ENCODE measurements at regions not wholly inside any gene's neighbourhood (a gene's known extent, or its start where the extent isn't known, plus 50 kb on each side); places are given as distances from the start of the nearest gene placed in this dataset.

DNA sequence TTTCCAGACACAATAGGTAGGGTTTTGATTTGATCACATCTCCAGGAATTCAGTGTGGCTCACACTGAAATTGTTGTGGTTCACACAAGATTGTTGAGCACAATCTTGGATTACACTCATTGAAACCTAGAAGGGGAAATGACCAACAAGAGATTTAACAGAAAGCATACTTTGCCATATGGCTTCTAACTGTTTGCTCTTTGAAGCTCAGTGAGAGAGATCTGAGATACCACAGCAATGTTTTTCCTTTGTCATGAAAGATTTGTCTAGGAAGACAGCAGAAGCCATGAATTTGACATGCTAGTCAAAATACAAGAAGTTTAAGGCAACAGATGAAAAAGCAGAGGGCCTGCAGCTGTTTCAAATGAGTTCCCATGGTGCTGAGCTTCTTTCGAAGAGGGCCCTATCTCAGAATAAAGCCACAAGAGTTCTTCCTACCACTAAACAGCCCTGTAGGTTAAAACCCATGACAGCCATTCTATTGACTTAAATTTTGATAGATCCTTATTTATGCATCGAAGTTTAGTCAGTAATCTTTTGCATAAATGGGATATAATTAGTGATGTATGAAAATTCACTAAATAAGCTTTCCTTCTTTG lies 650.4 kb downstream of the LTN1 start:
- Histone ChIP-seq H3K27ac (ENCODE audit: insufficient read depth, low read depth, low read length) (no peak overlapping the region), H4K20me1 (replicated peaks; ENCODE audit: control insufficient read depth, extremely low read depth, insufficient read depth, low read length) (no peaks in the 10 kb centered on the region), H3K4me2 (ENCODE audit: insufficient read depth, low read length) (no peak overlapping the region), H3K27me3 (ENCODE audit: control insufficient read depth in 2 of 2, insufficient read depth in 2 of 2, low read length in 2 of 2) (no peaks in the 10 kb centered on the region), H3K9me1 (replicated peaks; ENCODE audit: control insufficient read depth, extremely low read depth, insufficient read depth, low read length) (no peaks in the 10 kb centered on the region), H3K9ac (replicated peaks; ENCODE audit: extremely low read depth, insufficient read depth, low read length) (no peak overlapping the region), H3K36me3 (ENCODE audit: control insufficient read depth in 2 of 2, extremely low read depth in 1 of 2, insufficient read depth in 2 of 2, low read length in 2 of 2) (no peaks in the 10 kb centered on the region), H3K79me2 (ENCODE audit: control insufficient read depth, insufficient read depth, low read length) (no peaks in the 10 kb centered on the region), H3K9me3 (replicated peaks; ENCODE audit: control insufficient read depth, insufficient read depth, low read length) (no peaks in the 10 kb centered on the region), H3K4me3 (replicated peaks in 1 of 3; ENCODE audit: insufficient read depth in 1 of 3, low read depth in 1 of 3, low read length in 3 of 3) (no peak overlapping the region), H3K4me1 (ENCODE audit: control insufficient read depth, extremely low read depth, insufficient read depth, low read length) (peaks cover 18% of the 10 kb centered on the region), H2AFZ (ENCODE audit: low read depth, low read length) (no peak overlapping the region)
- dilution Hi-C loops (cut with MboI; ENCODE audit: extremely low pct_ligation_motif_present, low sequenced_read_pairs): no loop called here
- BruUV-seq (replicated peaks): no TSS peak
- TF ChIP-seq GATA2 (IDR thresholded peaks at IDR 0.05; ENCODE audit: insufficient read depth, insufficient read length, low read depth, low read length) (no peak), EZH2 (IDR thresholded peaks at IDR 0.05; ENCODE audit: borderline replicate concordance, low read depth, low read length, severe bottlenecking) (no peak), FOS (IDR thresholded peaks at IDR 0.05; ENCODE audit: borderline replicate concordance, insufficient read depth, low read length) (no peak), MYC (IDR thresholded peaks at IDR 0.05; ENCODE audit: low read depth, low read length) (no peak), POLR2AphosphoS5 (IDR thresholded peaks at IDR 0.05; ENCODE audit: insufficient read depth, low read depth, low read length) (no peak), JUN (IDR thresholded peaks at IDR 0.05; ENCODE audit: borderline replicate concordance, insufficient read depth, insufficient read length, low read depth) (no peak), POLR2A (IDR thresholded peaks at IDR 0.05; ENCODE audit: low read depth, low read length) (no peak)
- TF ChIP-seq, protein P1, sequence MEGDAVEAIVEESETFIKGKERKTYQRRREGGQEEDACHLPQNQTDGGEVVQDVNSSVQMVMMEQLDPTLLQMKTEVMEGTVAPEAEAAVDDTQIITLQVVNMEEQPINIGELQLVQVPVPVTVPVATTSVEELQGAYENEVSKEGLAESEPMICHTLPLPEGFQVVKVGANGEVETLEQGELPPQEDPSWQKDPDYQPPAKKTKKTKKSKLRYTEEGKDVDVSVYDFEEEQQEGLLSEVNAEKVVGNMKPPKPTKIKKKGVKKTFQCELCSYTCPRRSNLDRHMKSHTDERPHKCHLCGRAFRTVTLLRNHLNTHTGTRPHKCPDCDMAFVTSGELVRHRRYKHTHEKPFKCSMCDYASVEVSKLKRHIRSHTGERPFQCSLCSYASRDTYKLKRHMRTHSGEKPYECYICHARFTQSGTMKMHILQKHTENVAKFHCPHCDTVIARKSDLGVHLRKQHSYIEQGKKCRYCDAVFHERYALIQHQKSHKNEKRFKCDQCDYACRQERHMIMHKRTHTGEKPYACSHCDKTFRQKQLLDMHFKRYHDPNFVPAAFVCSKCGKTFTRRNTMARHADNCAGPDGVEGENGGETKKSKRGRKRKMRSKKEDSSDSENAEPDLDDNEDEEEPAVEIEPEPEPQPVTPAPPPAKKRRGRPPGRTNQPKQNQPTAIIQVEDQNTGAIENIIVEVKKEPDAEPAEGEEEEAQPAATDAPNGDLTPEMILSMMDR (IDR thresholded peaks at IDR 0.05; ENCODE audit: extremely low read depth in 1 of 2, insufficient read depth in 1 of 2, low read depth in 1 of 2, low read length in 2 of 2): no peak
- TF ChIP-seq, protein P2, sequence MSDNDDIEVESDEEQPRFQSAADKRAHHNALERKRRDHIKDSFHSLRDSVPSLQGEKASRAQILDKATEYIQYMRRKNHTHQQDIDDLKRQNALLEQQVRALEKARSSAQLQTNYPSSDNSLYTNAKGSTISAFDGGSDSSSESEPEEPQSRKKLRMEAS (IDR thresholded peaks at IDR 0.05; ENCODE audit: insufficient read depth, insufficient read length): no peak
- DNase-seq (ENCODE audit: low read depth, low spot score) (no peak), FAIRE-seq (no peak)
- ChIA-PET POLR2A (no interaction called here), CTCF (interaction anchor here (1.1 to 1.5 kb wide), 3 partner anchors 399 to 641 kb away, joined by 3 to 8 read pairs (median 4); no protein-coding TSS in a partner anchor)
- intact Hi-C loops (cut with micrococcal nuclease): no loop called here
